ENCODE measurements at regions not wholly inside any gene's neighbourhood (a gene's known extent, or its start where the extent isn't known, plus 50 kb on each side); places are given as distances from the start of the nearest gene placed in this dataset.
A peak's percentile ranks its signal among the peaks of the same experiment; 100 is the strongest.

DNA sequence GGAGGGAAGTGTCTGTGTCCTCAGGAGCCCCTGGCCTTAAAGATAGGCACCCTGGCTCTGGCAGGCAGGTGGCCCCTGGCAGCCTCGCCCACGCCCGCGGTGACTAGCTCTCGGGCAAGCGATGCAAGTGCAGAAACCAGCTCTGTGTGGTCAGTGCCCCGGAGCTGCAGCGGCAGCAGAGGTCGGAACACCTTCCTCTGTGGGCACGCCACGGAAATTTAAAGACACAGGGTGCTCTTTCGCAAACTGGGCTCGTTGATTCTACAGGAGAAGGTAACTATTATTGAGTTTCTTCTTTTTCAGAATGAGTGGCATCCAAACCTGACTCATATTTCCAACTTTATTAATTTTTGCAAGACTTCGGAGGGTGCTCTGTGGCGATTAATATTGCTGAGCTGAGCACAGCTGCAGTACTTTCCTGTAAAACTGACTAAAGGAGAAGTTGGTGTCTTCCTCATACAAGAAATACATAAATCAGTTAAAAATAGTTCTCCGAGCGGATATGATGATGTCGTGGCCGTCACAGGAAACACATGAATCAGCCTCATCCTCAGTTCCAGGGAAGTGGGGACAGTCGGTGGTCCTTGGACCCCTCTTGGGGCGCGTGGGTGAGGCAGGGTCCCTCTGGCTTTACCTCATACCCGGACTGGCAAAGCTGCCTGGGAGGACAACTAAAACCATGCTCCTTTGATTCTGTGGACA is 120.2 kb downstream of the METRNL start:
- H3K4me3 ChIP-seq (ENCODE audit: low read depth, low read length), result no peak overlapping the region
- no peaks in the 10 kb centered on the region for H3K27me3 Mint-ChIP-seq (ENCODE audit: insufficient read depth, unreplicated experiment)
- no peaks in the 10 kb centered on the region for H3K36me3 ChIP-seq (ENCODE audit: control insufficient read depth, insufficient read depth, low read length)
- H3K27ac Mint-ChIP-seq (ENCODE audit: unreplicated experiment), result no peak overlapping the region
- TF ChIP-seq, protein P1, sequence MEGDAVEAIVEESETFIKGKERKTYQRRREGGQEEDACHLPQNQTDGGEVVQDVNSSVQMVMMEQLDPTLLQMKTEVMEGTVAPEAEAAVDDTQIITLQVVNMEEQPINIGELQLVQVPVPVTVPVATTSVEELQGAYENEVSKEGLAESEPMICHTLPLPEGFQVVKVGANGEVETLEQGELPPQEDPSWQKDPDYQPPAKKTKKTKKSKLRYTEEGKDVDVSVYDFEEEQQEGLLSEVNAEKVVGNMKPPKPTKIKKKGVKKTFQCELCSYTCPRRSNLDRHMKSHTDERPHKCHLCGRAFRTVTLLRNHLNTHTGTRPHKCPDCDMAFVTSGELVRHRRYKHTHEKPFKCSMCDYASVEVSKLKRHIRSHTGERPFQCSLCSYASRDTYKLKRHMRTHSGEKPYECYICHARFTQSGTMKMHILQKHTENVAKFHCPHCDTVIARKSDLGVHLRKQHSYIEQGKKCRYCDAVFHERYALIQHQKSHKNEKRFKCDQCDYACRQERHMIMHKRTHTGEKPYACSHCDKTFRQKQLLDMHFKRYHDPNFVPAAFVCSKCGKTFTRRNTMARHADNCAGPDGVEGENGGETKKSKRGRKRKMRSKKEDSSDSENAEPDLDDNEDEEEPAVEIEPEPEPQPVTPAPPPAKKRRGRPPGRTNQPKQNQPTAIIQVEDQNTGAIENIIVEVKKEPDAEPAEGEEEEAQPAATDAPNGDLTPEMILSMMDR (IDR thresholded peaks at IDR 0.05; ENCODE audit: insufficient read depth in 1 of 2, low read depth in 1 of 2, low read length in 1 of 2, severe bottlenecking in 1 of 2, unreplicated experiment in 1 of 2), result no peak
- H3K4me1 ChIP-seq, result no peaks in the 10 kb centered on the region
- peak in 1 of 2 experiments; percentile 25 for DNase-seq
- ChIA-PET POLR2A (no interaction called here), CTCF (no interaction called here)
- intact Hi-C loops (cut with micrococcal nuclease; ENCODE audit: unreplicated experiment), result no loop called here
- H3K36me3 Mint-ChIP-seq (ENCODE audit: insufficient read depth, unreplicated experiment), result no peaks in the 10 kb centered on the region
- H3K9me3 ChIP-seq, result peaks cover 2% of the 10 kb centered on the region; the same call in 1 of the 2 replicates
- H3K9me3 Mint-ChIP-seq (ENCODE audit: unreplicated experiment), result no peaks in the 10 kb centered on the region
- H3K27me3 ChIP-seq (replicated peaks; ENCODE audit: control insufficient read depth, insufficient read depth, low read length), result no peaks in the 10 kb centered on the region
- H3K4me1 Mint-ChIP-seq (ENCODE audit: low read depth, unreplicated experiment), result no peaks in the 10 kb centered on the region
- H3K4me3 Mint-ChIP-seq (ENCODE audit: unreplicated experiment), result no peak overlapping the region
- no TSS peak for BruUV-seq (replicated peaks)

- TF ChIP-seq, protein P1 (IDR thresholded peaks at IDR 0.05; ENCODE audit: insufficient read depth in 1 of 2, low read depth in 1 of 2, low read length in 1 of 2, severe bottlenecking in 1 of 2, unreplicated experiment in 1 of 2), result no peak
- H3K4me1 ChIP-seq, result no peaks in the 10 kb centered on the region
- intact Hi-C loops (cut with micrococcal nuclease; ENCODE audit: unreplicated experiment), result no loop called here
- H3K36me3 ChIP-seq (ENCODE audit: control insufficient read depth, insufficient read depth, low read length), result no peaks in the 10 kb centered on the region
- no peak overlapping the region for H3K4me3 Mint-ChIP-seq (ENCODE audit: unreplicated experiment)
- H3K4me3 ChIP-seq (ENCODE audit: low read depth, low read length), result no peak overlapping the region
- H3K27me3 ChIP-seq (replicated peaks; ENCODE audit: control insufficient read depth, insufficient read depth, low read length), result no peaks in the 10 kb centered on the region
- no peaks in the 10 kb centered on the region for H3K9me3 ChIP-seq
- ChIA-PET CTCF (no interaction called here), POLR2A (no interaction called here)
- H3K27me3 Mint-ChIP-seq (ENCODE audit: insufficient read depth, unreplicated experiment), result no peaks in the 10 kb centered on the region
- H3K9me3 Mint-ChIP-seq (ENCODE audit: unreplicated experiment), result no peaks in the 10 kb centered on the region
- H3K36me3 Mint-ChIP-seq (ENCODE audit: insufficient read depth, unreplicated experiment), result no peaks in the 10 kb centered on the region
- no peak overlapping the region for H3K27ac Mint-ChIP-seq (ENCODE audit: unreplicated experiment)
- BruUV-seq (replicated peaks), result no TSS peak
- no peaks in the 10 kb centered on the region for H3K4me1 Mint-ChIP-seq (ENCODE audit: low read depth, unreplicated experiment)
- DNase-seq, result peak in 1 of 2 experiments; percentile 19
Observed at GRCh38 chr17:83200231-83200699, 120.9 kb downstream of the METRNL start.

- Mint-ChIP-seq H3K9me3 (ENCODE audit: unreplicated experiment) (no peaks in the 10 kb centered on the region), H3K27ac (ENCODE audit: unreplicated experiment) (no peak overlapping the region), H3K4me3 (ENCODE audit: unreplicated experiment) (no peak overlapping the region), H3K36me3 (ENCODE audit: insufficient read depth, unreplicated experiment) (no peaks in the 10 kb centered on the region), H3K4me1 (ENCODE audit: low read depth, unreplicated experiment) (no peaks in the 10 kb centered on the region), H3K27me3 (ENCODE audit: insufficient read depth, unreplicated experiment) (no peaks in the 10 kb centered on the region)
- no peaks in the 10 kb centered on the region for H3K9me3 ChIP-seq
- ChIA-PET CTCF (interaction anchor here (0.6 kb wide), 1 partner anchor 378 kb away, joined by 3 read pairs; no protein-coding TSS in a partner anchor), POLR2A (no interaction called here)
- intact Hi-C loops (cut with micrococcal nuclease; ENCODE audit: unreplicated experiment), result no loop called here
- no peaks in the 10 kb centered on the region for H3K27me3 ChIP-seq (replicated peaks; ENCODE audit: control insufficient read depth, insufficient read depth, low read length)
- no peaks in the 10 kb centered on the region for H3K4me1 ChIP-seq
- TF ChIP-seq, protein P1 (IDR thresholded peaks at IDR 0.05; ENCODE audit: insufficient read depth in 1 of 2, low read depth in 1 of 2, low read length in 1 of 2, severe bottlenecking in 1 of 2, unreplicated experiment in 1 of 2), result no peak
- no peak overlapping the region for H3K4me3 ChIP-seq (ENCODE audit: low read depth, low read length)
- BruUV-seq (replicated peaks), result no TSS peak
- peak in 1 of 2 experiments; percentile 19 for DNase-seq
- no peaks in the 10 kb centered on the region for H3K36me3 ChIP-seq (ENCODE audit: control insufficient read depth, insufficient read depth, low read length)
Observed at GRCh38 chr17:83200751-83201150, 121.3 kb downstream of the METRNL start.

All from Caco-2 (cell line).